HepG2 (cell line): ENCODE measurements at regions not wholly inside any gene's neighbourhood (a gene's known extent, or its start where the extent isn't known, plus 50 kb on each side); places are given as distances from the start of the nearest gene placed in this dataset.

ENCODE experiments used
- CBX5 ChIP-seq: sonication (generic); formaldehyde crosslinking; IDR thresholded peaks from 2 replicates; pipeline ENCODE4 v1.4.0; 2020; ENCODE audit warnings: missing genetic modification reagents, borderline replicate concordance
- EP300 ChIP-seq, 3 experiments: sonication (generic) in 1 of 3; formaldehyde crosslinking in 1 of 3; IDR thresholded peaks; 2 replicates each; pipeline versions ENCODE4 v1.5.1 to v1.6.1; 2011 to 2020; ENCODE audit warnings: low read depth in 2 of 3, low read length in 2 of 3, borderline replicate concordance in 1 of 3, improper control_type of control experiment in 1 of 3, mild to moderate bottlenecking in 1 of 3, missing genetic modification reagents in 1 of 3, moderate library complexity in 1 of 3
- ESRRA ChIP-seq: sonication (generic); formaldehyde crosslinking; IDR thresholded peaks from 2 replicates; pipeline ENCODE4 v1.5.1; 2020; ENCODE audit warnings: mild to moderate bottlenecking, low read depth, missing genetic modification reagents
- EZH2 ChIP-seq: conservative IDR thresholded peaks from 2 replicates; pipeline ENCODE4 v1.6.1; 2012; ENCODE audit warnings: mild to moderate bottlenecking, low read depth, low read length, moderate library complexity
- FOXK2 ChIP-seq: fragments of 450-650 bp; IDR thresholded peaks from 2 replicates; pipeline ENCODE4 v1.6.1; 2016
- NBN ChIP-seq: fragments of 450-650 bp; conservative IDR thresholded peaks from 2 replicates; pipeline ENCODE4 v1.6.1; 2017
- POLR2A ChIP-seq, 2 experiments: IDR thresholded peaks; 2 replicates each; pipeline ENCODE4 v1.6.1; 2011; ENCODE audit warnings: low read depth in 2 of 2, low read length in 2 of 2, mild to moderate bottlenecking in 1 of 2, moderate library complexity in 1 of 2; ENCODE audit not compliant: insufficient read depth in 1 of 2
- RELA ChIP-seq: sonication (generic); formaldehyde crosslinking; IDR thresholded peaks from 2 replicates; pipeline ENCODE4 v1.4.0; 2020; ENCODE audit warnings: missing genetic modification reagents
- RXRA ChIP-seq: sonication (generic); formaldehyde crosslinking; IDR thresholded peaks from 2 replicates; pipeline ENCODE4 v1.5.1; 2020; ENCODE audit warnings: missing genetic modification reagents
- YY1 ChIP-seq: IDR thresholded peaks from 2 replicates; pipeline ENCODE4 v1.6.1; 2011; ENCODE audit warnings: low read length, low read depth, moderate library complexity, mild to moderate bottlenecking; ENCODE audit not compliant: insufficient read depth, insufficient replicate concordance
- ZEB1 ChIP-seq: IDR thresholded peaks from 2 replicates; pipeline ENCODE4 v1.6.1; 2012; ENCODE audit warnings: mild to moderate bottlenecking, low read depth, inconsistent platforms; ENCODE audit not compliant: insufficient replicate concordance
- ZNF274 ChIP-seq: sonication (generic); formaldehyde crosslinking; IDR thresholded peaks from 2 replicates; pipeline ENCODE4 v1.5.1; 2020; ENCODE audit warnings: mild to moderate bottlenecking, missing genetic modification reagents
- TF ChIP-seq, protein P1 (sequence below): sonication (generic); formaldehyde crosslinking; IDR thresholded peaks from 2 replicates; pipeline ENCODE4 v1.4.0; 2020; ENCODE audit warnings: mild to moderate bottlenecking, missing genetic modification reagents, borderline replicate concordance

DNA sequence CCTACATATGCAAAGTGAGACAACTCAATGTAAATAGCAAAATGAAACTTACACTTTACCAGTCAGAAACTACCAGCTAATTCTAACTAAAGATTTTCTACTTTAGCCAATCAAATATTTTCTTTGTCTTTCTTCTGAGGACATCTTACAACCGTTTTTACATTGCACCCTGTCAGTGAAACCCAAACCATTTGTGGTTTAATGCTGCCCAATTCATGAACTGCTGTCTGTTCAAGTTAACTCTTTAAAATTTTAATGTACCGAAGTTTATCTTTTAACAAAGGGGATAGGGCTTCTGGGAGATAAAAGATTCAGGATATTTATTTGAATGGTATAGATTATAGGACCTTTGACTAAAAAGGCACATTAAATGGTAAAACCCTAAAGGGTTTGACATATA, 121.3 kb upstream of the HDDC2 start:
- TF ChIP-seq ZEB1 (no peak), POLR2A (IDR thresholded peaks at IDR 0.05; ENCODE audit: insufficient read depth in 1 of 2, low read depth in 2 of 2, low read length in 2 of 2) (no peak), NBN (no peak), CBX5 (CRISPR knock-in tag) (no peak), YY1 (no peak), ZNF274 (no peak), ESRRA (CRISPR knock-in tag) (no peak), FOXK2 (no peak), EP300 (IDR thresholded peaks at IDR 0.05; ENCODE audit: low read depth in 2 of 2, low read length in 2 of 2) (no peak), EP300 (CRISPR knock-in tag; IDR thresholded peaks at IDR 0.05; ENCODE audit: borderline replicate concordance) (no peak), EZH2 (no peak), RXRA (no peak), RELA (CRISPR knock-in tag) (no peak)
- TF ChIP-seq, protein P1, sequence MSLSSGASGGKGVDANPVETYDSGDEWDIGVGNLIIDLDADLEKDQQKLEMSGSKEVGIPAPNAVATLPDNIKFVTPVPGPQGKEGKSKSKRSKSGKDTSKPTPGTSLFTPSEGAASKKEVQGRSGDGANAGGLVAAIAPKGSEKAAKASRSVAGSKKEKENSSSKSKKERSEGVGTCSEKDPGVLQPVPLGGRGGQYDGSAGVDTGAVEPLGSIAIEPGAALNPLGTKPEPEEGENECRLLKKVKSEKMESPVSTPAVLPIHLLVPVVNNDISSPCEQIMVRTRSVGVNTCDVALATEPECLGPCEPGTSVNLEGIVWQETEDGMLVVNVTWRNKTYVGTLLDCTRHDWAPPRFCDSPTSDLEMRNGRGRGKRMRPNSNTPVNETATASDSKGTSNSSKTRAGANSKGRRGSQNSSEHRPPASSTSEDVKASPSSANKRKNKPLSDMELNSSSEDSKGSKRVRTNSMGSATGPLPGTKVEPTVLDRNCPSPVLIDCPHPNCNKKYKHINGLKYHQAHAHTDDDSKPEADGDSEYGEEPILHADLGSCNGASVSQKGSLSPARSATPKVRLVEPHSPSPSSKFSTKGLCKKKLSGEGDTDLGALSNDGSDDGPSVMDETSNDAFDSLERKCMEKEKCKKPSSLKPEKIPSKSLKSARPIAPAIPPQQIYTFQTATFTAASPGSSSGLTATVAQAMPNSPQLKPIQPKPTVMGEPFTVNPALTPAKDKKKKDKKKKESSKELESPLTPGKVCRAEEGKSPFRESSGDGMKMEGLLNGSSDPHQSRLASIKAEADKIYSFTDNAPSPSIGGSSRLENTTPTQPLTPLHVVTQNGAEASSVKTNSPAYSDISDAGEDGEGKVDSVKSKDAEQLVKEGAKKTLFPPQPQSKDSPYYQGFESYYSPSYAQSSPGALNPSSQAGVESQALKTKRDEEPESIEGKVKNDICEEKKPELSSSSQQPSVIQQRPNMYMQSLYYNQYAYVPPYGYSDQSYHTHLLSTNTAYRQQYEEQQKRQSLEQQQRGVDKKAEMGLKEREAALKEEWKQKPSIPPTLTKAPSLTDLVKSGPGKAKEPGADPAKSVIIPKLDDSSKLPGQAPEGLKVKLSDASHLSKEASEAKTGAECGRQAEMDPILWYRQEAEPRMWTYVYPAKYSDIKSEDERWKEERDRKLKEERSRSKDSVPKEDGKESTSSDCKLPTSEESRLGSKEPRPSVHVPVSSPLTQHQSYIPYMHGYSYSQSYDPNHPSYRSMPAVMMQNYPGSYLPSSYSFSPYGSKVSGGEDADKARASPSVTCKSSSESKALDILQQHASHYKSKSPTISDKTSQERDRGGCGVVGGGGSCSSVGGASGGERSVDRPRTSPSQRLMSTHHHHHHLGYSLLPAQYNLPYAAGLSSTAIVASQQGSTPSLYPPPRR = no peak
